ENCODE measurements at regions not wholly inside any gene's neighbourhood (a gene's known extent, or its start where the extent isn't known, plus 50 kb on each side); places are given as distances from the start of the nearest gene placed in this dataset.

DNA sequence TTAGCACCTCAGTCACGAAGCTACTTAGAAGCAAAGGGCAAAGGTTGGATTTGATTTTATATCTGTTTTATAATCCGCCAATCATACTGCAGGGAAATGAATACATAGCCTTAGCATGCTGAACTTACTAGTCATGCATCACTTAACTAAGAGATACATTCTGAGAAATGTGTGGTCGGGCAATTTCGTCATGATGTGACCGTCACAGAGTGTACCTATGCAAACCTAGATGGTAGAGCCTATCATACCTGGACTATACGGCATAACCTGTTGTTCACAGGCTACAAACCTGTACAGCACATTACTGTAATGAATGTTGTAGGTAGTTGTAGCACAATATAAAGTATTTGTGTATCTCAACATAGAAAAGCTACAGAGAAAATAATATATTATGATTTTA, 345.2 kb upstream of the RGS17 start:
- no peak for TF ChIP-seq NFE2L1 (CRISPR knock-in tag; IDR thresholded peaks at IDR 0.05; ENCODE audit: borderline replicate concordance)
- no peak for TF ChIP-seq EEA1 (CRISPR knock-in tag; IDR thresholded peaks at IDR 0.05; ENCODE audit: borderline replicate concordance)
- TF ChIP-seq, protein P1, sequence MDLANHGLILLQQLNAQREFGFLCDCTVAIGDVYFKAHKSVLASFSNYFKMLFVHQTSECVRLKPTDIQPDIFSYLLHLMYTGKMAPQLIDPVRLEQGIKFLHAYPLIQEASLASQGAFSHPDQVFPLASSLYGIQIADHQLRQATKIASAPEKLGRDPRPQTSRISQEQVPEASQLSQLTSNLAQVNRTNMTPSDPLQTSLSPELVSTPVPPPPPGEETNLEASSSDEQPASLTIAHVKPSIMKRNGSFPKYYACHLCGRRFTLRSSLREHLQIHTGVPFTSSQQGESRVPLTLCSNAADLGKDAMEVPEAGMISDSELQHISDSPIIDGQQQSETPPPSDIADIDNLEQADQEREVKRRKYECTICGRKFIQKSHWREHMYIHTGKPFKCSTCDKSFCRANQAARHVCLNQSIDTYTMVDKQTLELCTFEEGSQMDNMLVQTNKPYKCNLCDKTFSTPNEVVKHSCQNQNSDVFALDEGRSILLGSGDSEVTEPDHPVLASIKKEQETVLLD (CRISPR knock-in tag; IDR thresholded peaks at IDR 0.05; ENCODE audit: low read depth), result no peak
- no peak for TF ChIP-seq JUND (CRISPR knock-in tag; IDR thresholded peaks at IDR 0.05)
- TF ChIP-seq, protein P2, sequence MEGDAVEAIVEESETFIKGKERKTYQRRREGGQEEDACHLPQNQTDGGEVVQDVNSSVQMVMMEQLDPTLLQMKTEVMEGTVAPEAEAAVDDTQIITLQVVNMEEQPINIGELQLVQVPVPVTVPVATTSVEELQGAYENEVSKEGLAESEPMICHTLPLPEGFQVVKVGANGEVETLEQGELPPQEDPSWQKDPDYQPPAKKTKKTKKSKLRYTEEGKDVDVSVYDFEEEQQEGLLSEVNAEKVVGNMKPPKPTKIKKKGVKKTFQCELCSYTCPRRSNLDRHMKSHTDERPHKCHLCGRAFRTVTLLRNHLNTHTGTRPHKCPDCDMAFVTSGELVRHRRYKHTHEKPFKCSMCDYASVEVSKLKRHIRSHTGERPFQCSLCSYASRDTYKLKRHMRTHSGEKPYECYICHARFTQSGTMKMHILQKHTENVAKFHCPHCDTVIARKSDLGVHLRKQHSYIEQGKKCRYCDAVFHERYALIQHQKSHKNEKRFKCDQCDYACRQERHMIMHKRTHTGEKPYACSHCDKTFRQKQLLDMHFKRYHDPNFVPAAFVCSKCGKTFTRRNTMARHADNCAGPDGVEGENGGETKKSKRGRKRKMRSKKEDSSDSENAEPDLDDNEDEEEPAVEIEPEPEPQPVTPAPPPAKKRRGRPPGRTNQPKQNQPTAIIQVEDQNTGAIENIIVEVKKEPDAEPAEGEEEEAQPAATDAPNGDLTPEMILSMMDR (CRISPR knock-in tag; IDR thresholded peaks at IDR 0.05), result no peak
- no peak for TF ChIP-seq MIER3 (CRISPR knock-in tag; IDR thresholded peaks at IDR 0.05; ENCODE audit: borderline replicate concordance)
- TF ChIP-seq, protein P3, sequence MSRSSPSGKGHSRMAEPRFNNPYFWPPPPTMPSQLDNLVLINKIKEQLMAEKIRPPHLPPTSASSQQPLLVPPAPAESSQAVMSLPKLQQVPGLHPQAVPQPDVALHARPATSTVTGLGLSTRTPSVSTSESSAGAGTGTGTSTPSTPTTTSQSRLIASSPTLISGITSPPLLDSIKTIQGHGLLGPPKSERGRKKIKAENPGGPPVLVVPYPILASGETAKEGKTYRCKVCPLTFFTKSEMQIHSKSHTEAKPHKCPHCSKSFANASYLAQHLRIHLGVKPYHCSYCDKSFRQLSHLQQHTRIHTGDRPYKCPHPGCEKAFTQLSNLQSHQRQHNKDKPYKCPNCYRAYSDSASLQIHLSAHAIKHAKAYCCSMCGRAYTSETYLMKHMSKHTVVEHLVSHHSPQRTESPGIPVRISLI (CRISPR knock-in tag; IDR thresholded peaks at IDR 0.05; ENCODE audit: borderline replicate concordance), result no peak
- no peak for TF ChIP-seq POLR2AphosphoS5 (IDR thresholded peaks at IDR 0.05; ENCODE audit: low read depth, low read length)
